PFSK-1 (cell line): ENCODE measurements at regions not wholly inside any gene's neighbourhood (a gene's known extent, or its start where the extent isn't known, plus 50 kb on each side); places are given as distances from the start of the nearest gene placed in this dataset.

Experiments
- FOXP2 ChIP-seq: optimal IDR thresholded peaks from 2 replicates; pipeline ENCODE3; 2011; ENCODE audit warnings: borderline replicate concordance, control low read depth, inconsistent platforms; ENCODE audit not compliant: insufficient read depth; ENCODE audit errors: extremely low read length, extremely low read depth
- POLR2AphosphoS5 ChIP-seq: IDR thresholded peaks from 2 replicates; pipeline ENCODE4 v1.6.1; 2012; ENCODE audit warnings: low read depth, mild to moderate bottlenecking, control low read depth, low read length, moderate library complexity
- SIN3A ChIP-seq: IDR thresholded peaks from 2 replicates; pipeline ENCODE4 v1.6.1; 2012; ENCODE audit warnings: mild to moderate bottlenecking, low read length, moderate library complexity, borderline replicate concordance; ENCODE audit not compliant: insufficient read depth
- TAF1 ChIP-seq: IDR thresholded peaks from 2 replicates; pipeline ENCODE4 v1.6.1; 2012; ENCODE audit warnings: low read length, control low read depth, borderline replicate concordance; ENCODE audit not compliant: insufficient read depth
- TF ChIP-seq, protein P1 (sequence below), 2 experiments: IDR thresholded peaks; 2 replicates each; pipeline versions ENCODE4 v1.6.1 to v1.8.0; 2011 to 2012; ENCODE audit warnings: low read depth in 2 of 2, low read length in 2 of 2, control low read depth in 1 of 2, inconsistent platforms in 1 of 2, mild to moderate bottlenecking in 1 of 2, moderate library complexity in 1 of 2; ENCODE audit not compliant: insufficient read depth in 1 of 2

GRCh38 chr10:83037653-83038052 lies 1101.7 kb upstream of the GHITM start:
- TF ChIP-seq FOXP2 (no peak), TAF1 (no peak), SIN3A (no peak), POLR2AphosphoS5 (no peak)
- TF ChIP-seq, protein P1, sequence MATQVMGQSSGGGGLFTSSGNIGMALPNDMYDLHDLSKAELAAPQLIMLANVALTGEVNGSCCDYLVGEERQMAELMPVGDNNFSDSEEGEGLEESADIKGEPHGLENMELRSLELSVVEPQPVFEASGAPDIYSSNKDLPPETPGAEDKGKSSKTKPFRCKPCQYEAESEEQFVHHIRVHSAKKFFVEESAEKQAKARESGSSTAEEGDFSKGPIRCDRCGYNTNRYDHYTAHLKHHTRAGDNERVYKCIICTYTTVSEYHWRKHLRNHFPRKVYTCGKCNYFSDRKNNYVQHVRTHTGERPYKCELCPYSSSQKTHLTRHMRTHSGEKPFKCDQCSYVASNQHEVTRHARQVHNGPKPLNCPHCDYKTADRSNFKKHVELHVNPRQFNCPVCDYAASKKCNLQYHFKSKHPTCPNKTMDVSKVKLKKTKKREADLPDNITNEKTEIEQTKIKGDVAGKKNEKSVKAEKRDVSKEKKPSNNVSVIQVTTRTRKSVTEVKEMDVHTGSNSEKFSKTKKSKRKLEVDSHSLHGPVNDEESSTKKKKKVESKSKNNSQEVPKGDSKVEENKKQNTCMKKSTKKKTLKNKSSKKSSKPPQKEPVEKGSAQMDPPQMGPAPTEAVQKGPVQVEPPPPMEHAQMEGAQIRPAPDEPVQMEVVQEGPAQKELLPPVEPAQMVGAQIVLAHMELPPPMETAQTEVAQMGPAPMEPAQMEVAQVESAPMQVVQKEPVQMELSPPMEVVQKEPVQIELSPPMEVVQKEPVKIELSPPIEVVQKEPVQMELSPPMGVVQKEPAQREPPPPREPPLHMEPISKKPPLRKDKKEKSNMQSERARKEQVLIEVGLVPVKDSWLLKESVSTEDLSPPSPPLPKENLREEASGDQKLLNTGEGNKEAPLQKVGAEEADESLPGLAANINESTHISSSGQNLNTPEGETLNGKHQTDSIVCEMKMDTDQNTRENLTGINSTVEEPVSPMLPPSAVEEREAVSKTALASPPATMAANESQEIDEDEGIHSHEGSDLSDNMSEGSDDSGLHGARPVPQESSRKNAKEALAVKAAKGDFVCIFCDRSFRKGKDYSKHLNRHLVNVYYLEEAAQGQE (IDR thresholded peaks at IDR 0.05; ENCODE audit: insufficient read depth in 1 of 2, low read depth in 2 of 2, low read length in 2 of 2), result no peak

DNA sequence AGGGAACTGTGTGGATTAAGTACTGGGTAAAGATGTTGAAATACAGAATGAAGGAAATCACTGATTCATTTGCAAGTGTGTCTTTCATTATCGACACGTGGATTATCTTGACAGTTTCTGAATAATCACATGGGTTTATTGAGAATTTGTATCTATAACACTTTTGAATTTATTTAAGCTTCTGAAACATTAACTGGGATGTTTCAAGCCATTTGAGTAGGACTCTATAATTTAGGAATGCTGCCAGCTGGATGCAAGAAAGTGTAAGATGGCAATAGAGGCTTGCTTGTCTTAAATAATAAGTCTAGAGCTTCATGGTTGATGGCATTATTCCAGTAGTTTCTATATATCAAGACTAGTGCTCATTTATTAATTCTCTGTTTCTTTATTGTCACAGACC lies 1100.7 kb upstream of the GHITM start:
- TF ChIP-seq, protein P1 (IDR thresholded peaks at IDR 0.05; ENCODE audit: insufficient read depth in 1 of 2, low read depth in 2 of 2, low read length in 2 of 2), result no peak
- TF ChIP-seq POLR2AphosphoS5, result no peak

DNA sequence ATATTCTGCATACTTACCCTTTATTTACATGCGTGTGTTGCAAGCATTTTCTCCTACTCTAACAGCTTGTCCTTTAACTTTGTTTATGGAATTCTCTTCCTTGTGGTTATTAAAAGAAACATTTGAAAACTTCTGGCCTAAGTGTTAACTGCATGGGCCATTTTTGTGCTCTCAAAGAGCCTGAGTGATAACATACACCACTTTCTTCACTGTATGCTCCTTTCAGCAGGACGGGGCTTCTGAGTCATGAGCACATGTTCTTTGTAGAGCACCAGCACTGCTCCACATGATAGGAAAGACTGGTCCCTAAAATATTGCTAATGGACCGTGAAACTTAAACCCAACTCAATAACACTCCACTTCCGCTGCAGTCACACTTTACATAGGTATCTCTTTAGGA lies 1093.6 kb upstream of the GHITM start:
- TF ChIP-seq, protein P1 (IDR thresholded peaks at IDR 0.05; ENCODE audit: insufficient read depth in 1 of 2, low read depth in 2 of 2, low read length in 2 of 2), result no peak
- TF ChIP-seq FOXP2 (no peak), SIN3A (no peak), POLR2AphosphoS5 (no peak), TAF1 (no peak)

- TF ChIP-seq POLR2AphosphoS5 (no peak), SIN3A (no peak), FOXP2 (no peak), TAF1 (no peak)
- TF ChIP-seq, protein P1 (IDR thresholded peaks at IDR 0.05; ENCODE audit: insufficient read depth in 1 of 2, low read depth in 2 of 2, low read length in 2 of 2), result no peak
These were observed 1088.5 kb upstream of the GHITM start for GRCh38 chr10:83050815-83051214.

DNA sequence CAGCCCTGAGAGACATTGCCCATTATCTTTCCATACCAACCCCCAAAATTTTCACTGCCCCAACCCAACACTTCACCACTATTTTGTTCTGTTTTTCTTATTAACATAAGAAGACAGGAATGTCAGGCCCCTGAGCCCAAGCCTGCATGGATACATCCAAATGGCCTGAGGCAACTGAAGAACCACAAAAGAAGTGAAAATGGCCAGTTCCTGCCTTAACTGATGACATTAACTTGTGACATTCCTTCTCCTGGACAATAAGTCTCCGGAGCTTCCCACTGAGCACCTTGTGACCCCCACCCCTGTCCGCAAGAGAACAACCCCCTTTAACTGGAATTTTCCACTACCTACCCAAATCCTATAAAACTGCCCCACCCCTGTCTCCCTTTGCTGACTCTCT lies 1076.4 kb upstream of the GHITM start:
- TF ChIP-seq TAF1 (no peak), SIN3A (no peak), FOXP2 (no peak), POLR2AphosphoS5 (no peak)
- TF ChIP-seq, protein P1 (IDR thresholded peaks at IDR 0.05; ENCODE audit: insufficient read depth in 1 of 2, low read depth in 2 of 2, low read length in 2 of 2), result no peak
